ENCODE measurements at regions not wholly inside any gene's neighbourhood (a gene's known extent, or its start where the extent isn't known, plus 50 kb on each side); places are given as distances from the start of the nearest gene placed in this dataset.

- no peaks in the 10 kb centered on the region for H3K4me1 Mint-ChIP-seq (ENCODE audit: low read depth)
- no peaks in the 10 kb centered on the region for H3K27me3 Mint-ChIP-seq
- H3K36me3 Mint-ChIP-seq (ENCODE audit: low read depth), result no peaks in the 10 kb centered on the region
- no peak for DNase-seq
- H3K9me3 Mint-ChIP-seq, result no peaks in the 10 kb centered on the region
- H3K4me3 Mint-ChIP-seq, result no peak overlapping the region
- no peak overlapping the region for H3K27ac Mint-ChIP-seq
Observed at GRCh38 chr10:90354914-90355313, 502.9 kb downstream of the HTR7 start.

GRCh38 chr10:90363799-90364483, 493.9 kb downstream of the HTR7 start:
- H3K4me3 Mint-ChIP-seq, result no peak overlapping the region
- no peak for DNase-seq
- no peaks in the 10 kb centered on the region for H3K27me3 Mint-ChIP-seq
- H3K9me3 Mint-ChIP-seq, result no peaks in the 10 kb centered on the region
- no peak overlapping the region for H3K27ac Mint-ChIP-seq
- H3K4me1 Mint-ChIP-seq (ENCODE audit: low read depth), result no peaks in the 10 kb centered on the region
- no peaks in the 10 kb centered on the region for H3K36me3 Mint-ChIP-seq (ENCODE audit: low read depth)

- Mint-ChIP-seq H3K9me3 (no peaks in the 10 kb centered on the region), H3K4me1 (ENCODE audit: low read depth) (no peaks in the 10 kb centered on the region), H3K27me3 (no peaks in the 10 kb centered on the region), H3K27ac (no peak overlapping the region), H3K4me3 (no peak overlapping the region), H3K36me3 (ENCODE audit: low read depth) (no peaks in the 10 kb centered on the region)
- DNase-seq, result no peak
Observed at GRCh38 chr10:90372451-90372850, 485.4 kb downstream of the HTR7 start.

GRCh38 chr10:90373911-90374310, 483.9 kb downstream of the HTR7 start:
- H3K27ac Mint-ChIP-seq, result no peak overlapping the region
- H3K27me3 Mint-ChIP-seq, result no peaks in the 10 kb centered on the region
- no peak overlapping the region for H3K4me3 Mint-ChIP-seq
- no peak for DNase-seq
- no peaks in the 10 kb centered on the region for H3K4me1 Mint-ChIP-seq (ENCODE audit: low read depth)
- no peaks in the 10 kb centered on the region for H3K9me3 Mint-ChIP-seq
- no peaks in the 10 kb centered on the region for H3K36me3 Mint-ChIP-seq (ENCODE audit: low read depth)

GRCh38 chr10:90378524-90379076, 479.2 kb downstream of the HTR7 start:
- DNase-seq, result no peak
- Mint-ChIP-seq H3K4me1 (ENCODE audit: low read depth) (no peaks in the 10 kb centered on the region), H3K27me3 (no peaks in the 10 kb centered on the region), H3K4me3 (no peak overlapping the region), H3K27ac (no peak overlapping the region), H3K36me3 (ENCODE audit: low read depth) (no peaks in the 10 kb centered on the region), H3K9me3 (no peaks in the 10 kb centered on the region)

GRCh38 chr10:90381468-90381867, 476.4 kb downstream of the HTR7 start:
- no peak overlapping the region for H3K4me3 Mint-ChIP-seq
- H3K4me1 Mint-ChIP-seq (ENCODE audit: low read depth), result no peaks in the 10 kb centered on the region
- no peak overlapping the region for H3K27ac Mint-ChIP-seq
- no peak for DNase-seq
- no peaks in the 10 kb centered on the region for H3K27me3 Mint-ChIP-seq
- no peaks in the 10 kb centered on the region for H3K36me3 Mint-ChIP-seq (ENCODE audit: low read depth)
- no peaks in the 10 kb centered on the region for H3K9me3 Mint-ChIP-seq

- no peak for DNase-seq
- Mint-ChIP-seq H3K4me3 (no peak overlapping the region), H3K9me3 (no peaks in the 10 kb centered on the region), H3K36me3 (ENCODE audit: low read depth) (no peaks in the 10 kb centered on the region), H3K27me3 (no peaks in the 10 kb centered on the region), H3K4me1 (ENCODE audit: low read depth) (no peaks in the 10 kb centered on the region), H3K27ac (no peak overlapping the region)
Observed at GRCh38 chr10:90389876-90390275, 468.0 kb downstream of the HTR7 start.

- no peaks in the 10 kb centered on the region for H3K27me3 Mint-ChIP-seq
- no peak overlapping the region for H3K27ac Mint-ChIP-seq
- no peaks in the 10 kb centered on the region for H3K4me1 Mint-ChIP-seq (ENCODE audit: low read depth)
- H3K36me3 Mint-ChIP-seq (ENCODE audit: low read depth), result no peaks in the 10 kb centered on the region
- no peaks in the 10 kb centered on the region for H3K9me3 Mint-ChIP-seq
- H3K4me3 Mint-ChIP-seq, result no peak overlapping the region
- no peak for DNase-seq
Observed at GRCh38 chr10:90394311-90394710, 463.5 kb downstream of the HTR7 start.

GRCh38 chr10:90396721-90397120, 461.1 kb downstream of the HTR7 start:
- H3K27ac Mint-ChIP-seq, result no peak overlapping the region
- H3K9me3 Mint-ChIP-seq, result no peaks in the 10 kb centered on the region
- DNase-seq, result no peak
- H3K4me3 Mint-ChIP-seq, result no peak overlapping the region
- no peaks in the 10 kb centered on the region for H3K4me1 Mint-ChIP-seq (ENCODE audit: low read depth)
- H3K36me3 Mint-ChIP-seq (ENCODE audit: low read depth), result no peaks in the 10 kb centered on the region
- H3K27me3 Mint-ChIP-seq, result no peaks in the 10 kb centered on the region

- no peak for DNase-seq
- H3K36me3 Mint-ChIP-seq (ENCODE audit: low read depth), result no peaks in the 10 kb centered on the region
- H3K9me3 Mint-ChIP-seq, result no peaks in the 10 kb centered on the region
- no peak overlapping the region for H3K4me3 Mint-ChIP-seq
- H3K4me1 Mint-ChIP-seq (ENCODE audit: low read depth), result no peaks in the 10 kb centered on the region
- H3K27ac Mint-ChIP-seq, result no peak overlapping the region
- H3K27me3 Mint-ChIP-seq, result no peaks in the 10 kb centered on the region
Observed at GRCh38 chr10:90398566-90398965, 459.3 kb downstream of the HTR7 start.

GRCh38 chr10:90399782-90400181, 458.1 kb downstream of the HTR7 start:
- Mint-ChIP-seq H3K4me1 (ENCODE audit: low read depth) (no peaks in the 10 kb centered on the region), H3K27ac (no peak overlapping the region), H3K4me3 (no peak overlapping the region), H3K9me3 (no peaks in the 10 kb centered on the region), H3K36me3 (ENCODE audit: low read depth) (no peaks in the 10 kb centered on the region), H3K27me3 (no peaks in the 10 kb centered on the region)
- no peak for DNase-seq

- no peak overlapping the region for H3K27ac Mint-ChIP-seq
- no peak for DNase-seq
- no peaks in the 10 kb centered on the region for H3K4me1 Mint-ChIP-seq (ENCODE audit: low read depth)
- H3K9me3 Mint-ChIP-seq, result no peaks in the 10 kb centered on the region
- H3K4me3 Mint-ChIP-seq, result no peak overlapping the region
- no peaks in the 10 kb centered on the region for H3K36me3 Mint-ChIP-seq (ENCODE audit: low read depth)
- H3K27me3 Mint-ChIP-seq, result no peaks in the 10 kb centered on the region
Observed at GRCh38 chr10:90403211-90404000, 454.4 kb downstream of the HTR7 start.

GRCh38 chr10:90407131-90407530, 450.7 kb downstream of the HTR7 start:
- Mint-ChIP-seq H3K27me3 (no peaks in the 10 kb centered on the region), H3K27ac (no peak overlapping the region), H3K9me3 (peaks cover 7% of the 10 kb centered on the region), H3K4me1 (ENCODE audit: low read depth) (no peaks in the 10 kb centered on the region), H3K4me3 (no peak overlapping the region), H3K36me3 (ENCODE audit: low read depth) (no peaks in the 10 kb centered on the region)
- no peak for DNase-seq

- Mint-ChIP-seq H3K27me3 (no peaks in the 10 kb centered on the region), H3K4me3 (no peak overlapping the region), H3K36me3 (ENCODE audit: low read depth) (no peaks in the 10 kb centered on the region), H3K9me3 (peaks cover 7% of the 10 kb centered on the region), H3K4me1 (ENCODE audit: low read depth) (no peaks in the 10 kb centered on the region), H3K27ac (no peak overlapping the region)
- no peak for DNase-seq
Observed at GRCh38 chr10:90407851-90408250, 450.0 kb downstream of the HTR7 start.

- peaks cover 7% of the 10 kb centered on the region for H3K9me3 Mint-ChIP-seq
- no peak overlapping the region for H3K27ac Mint-ChIP-seq
- no peak overlapping the region for H3K4me3 Mint-ChIP-seq
- no peak for DNase-seq
- H3K36me3 Mint-ChIP-seq (ENCODE audit: low read depth), result no peaks in the 10 kb centered on the region
- no peaks in the 10 kb centered on the region for H3K4me1 Mint-ChIP-seq (ENCODE audit: low read depth)
- no peaks in the 10 kb centered on the region for H3K27me3 Mint-ChIP-seq
Observed at GRCh38 chr10:90412582-90412981, 445.3 kb downstream of the HTR7 start.

Measured in activated T-cell treated with anti-CD3 and anti-CD28 coated beads, Interleukin-2, amount 50 U/mL, for 24 hours (primary cell).